Stimulated activated naive CD4-positive, alpha-beta T cell (primary cell): ENCODE measurements at regions not wholly inside any gene's neighbourhood (a gene's known extent, or its start where the extent isn't known, plus 50 kb on each side); places are given as distances from the start of the nearest gene placed in this dataset.
"Not testable (repeated sequence)": the region's sequence is repeated elsewhere in the genome, so short reads cannot be mapped to it uniquely, and the experiment has no call there.

Source experiments
- DNase-seq, 6 experiments: peaks; one replicate each; lab custom pipeline; 2025; lab: John Stamatoyannopoulos, UW

DNA sequence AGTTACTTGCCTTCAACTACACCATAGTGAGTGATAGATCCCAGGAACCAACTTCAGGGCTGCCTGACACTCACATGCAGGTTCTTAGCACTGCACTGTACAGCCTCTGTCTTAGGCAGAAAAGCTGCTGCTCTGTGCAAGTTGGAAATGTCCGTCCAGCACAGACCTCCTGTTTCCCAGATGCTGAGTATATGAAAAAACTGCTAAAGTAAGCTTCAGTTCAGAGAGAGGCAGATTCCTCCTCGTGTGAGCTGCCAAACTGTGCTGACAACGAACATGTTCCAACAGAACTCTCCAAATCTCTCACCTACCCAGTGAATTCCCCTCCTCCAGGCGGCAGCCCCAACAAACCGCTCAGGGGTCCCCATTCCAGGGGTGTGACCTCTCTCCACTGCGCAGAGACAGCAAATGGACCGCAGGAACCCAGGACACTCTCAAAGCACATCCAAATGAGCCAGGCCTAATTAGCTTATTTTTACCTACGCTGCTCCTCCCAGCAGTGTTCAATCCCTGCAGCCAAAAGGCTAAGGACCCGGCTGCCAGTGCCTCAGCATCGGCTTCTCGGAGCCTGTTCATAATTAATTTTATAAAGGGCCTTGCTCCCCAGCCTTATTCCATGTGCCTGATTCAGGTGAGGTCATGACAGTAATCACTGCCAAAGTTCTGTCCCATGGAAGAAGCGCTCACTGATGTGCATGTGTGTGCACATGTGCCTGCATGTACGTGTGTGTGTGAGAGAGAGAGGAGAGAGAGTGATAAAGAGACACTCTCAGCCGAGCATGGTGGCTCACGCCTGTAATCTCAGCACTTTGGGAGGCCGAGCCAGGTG, 159.5 kb upstream of the AUTS2 start:
- no peak for DNase-seq

DNA sequence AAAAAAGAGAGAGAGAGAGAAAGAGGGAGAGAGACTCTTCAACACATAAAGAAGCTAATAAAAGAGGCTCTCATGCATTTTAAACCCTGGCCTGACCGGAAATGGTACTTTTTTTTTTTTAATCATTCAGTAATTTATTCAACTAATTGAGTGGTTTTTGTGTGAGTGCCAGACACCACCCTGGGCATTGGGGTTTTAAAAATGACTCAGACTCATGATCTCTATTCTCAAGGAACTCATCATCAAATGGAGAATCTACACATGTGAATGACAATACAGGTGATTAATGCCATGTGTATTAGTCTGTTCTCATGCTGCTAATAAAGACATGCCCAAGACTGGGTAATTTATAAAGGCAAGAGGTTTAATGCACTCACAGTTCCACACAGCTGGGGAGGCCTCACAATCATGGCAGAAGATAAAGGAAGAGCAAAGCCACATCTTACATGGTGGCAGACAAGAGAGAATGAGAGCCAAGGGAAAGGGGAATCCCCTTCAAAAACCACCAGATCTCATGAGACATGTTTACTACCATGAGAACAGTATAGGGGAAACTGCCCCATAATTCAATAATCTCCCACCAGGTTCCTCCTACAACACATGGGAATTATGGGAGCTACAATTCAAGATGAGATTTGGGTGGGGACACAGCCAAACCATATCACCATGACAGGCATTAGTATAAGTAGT, 158.5 kb upstream of the AUTS2 start:
- no peak for DNase-seq

DNA sequence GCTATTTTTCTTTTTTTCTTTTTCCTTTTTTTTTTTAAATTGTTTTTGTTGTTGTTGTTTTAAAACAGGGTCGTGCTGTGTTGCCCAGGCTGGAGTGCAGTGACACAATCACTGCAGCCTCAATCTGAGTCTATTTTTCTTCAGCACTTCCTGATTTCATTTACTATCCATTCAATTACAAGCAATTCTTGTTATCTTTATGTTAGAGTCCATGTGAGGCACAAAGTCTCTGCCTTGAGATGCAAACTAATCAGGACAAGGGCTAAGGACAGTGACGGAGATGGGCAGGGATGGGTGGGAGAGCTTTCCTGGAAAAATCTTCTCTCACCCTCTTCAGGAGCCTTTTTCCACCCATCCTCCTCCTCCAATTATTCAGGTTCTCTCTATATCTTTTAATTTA, 157.3 kb upstream of the AUTS2 start:
- no peak for DNase-seq

DNA sequence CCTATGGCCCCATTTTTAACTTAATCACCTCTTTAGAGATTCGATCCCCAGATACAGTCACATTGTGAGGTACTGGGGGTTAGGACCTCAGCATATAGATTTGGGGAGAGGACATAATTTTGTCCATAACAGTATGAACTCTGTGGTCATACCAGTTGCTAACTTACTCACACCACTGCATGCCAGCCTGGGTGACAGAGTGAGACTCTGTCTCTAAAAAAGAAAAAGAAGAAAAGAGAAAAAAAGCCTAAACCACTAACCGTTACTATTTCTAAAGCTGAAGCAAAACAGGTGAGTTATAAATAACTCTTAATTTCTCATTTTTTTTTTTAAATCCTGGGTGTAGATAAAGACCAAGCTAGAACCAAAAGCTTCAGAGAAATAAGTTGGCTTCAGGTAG, 155.1 kb upstream of the AUTS2 start:
- DNase-seq = no peak

DNA sequence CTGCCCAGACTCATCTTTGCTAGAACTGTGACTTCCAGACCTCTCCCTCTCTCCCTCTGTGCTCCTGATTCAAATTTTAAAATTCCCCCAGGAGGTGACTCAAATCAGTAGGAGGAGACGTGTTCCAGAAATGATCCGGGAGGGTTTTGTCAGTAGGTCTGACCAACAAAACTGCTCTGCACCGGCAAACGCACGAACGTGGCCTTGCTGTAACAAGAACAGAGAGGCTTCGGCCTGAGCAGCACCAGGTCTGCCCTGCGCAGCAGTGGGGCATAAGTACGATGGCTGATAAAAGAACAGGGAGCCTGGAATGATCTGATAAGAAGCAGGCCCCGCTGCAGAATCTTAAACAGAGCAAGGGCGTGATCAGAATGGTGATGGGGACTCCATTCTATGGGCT, 152.7 kb upstream of the AUTS2 start:
- DNase-seq = no peak

- DNase-seq = not testable (repeated sequence)
Measured at GRCh38 chr7:69446213-69446612, 152.1 kb upstream of the AUTS2 start.

- no peak for DNase-seq
Measured at GRCh38 chr7:69448071-69448470, 150.2 kb upstream of the AUTS2 start.

DNA sequence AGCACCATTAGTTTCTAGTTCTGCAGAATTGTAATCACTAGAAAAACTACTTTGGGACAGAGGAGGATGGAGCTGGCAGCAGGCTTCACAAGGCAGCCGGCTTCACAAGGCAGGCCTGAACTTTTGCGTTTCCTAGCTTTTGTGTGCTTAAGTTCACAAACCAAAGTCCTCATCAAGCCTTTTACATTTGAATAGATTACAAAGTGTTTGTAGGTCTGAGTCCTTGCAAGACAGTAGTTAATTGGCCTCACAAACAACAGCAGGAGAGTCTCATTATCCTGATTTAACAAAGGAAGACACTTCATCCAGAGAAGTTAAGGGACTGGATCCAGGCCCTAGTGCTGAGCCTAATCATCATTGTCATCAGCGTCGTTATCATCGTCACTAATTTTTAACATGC, 147.8 kb upstream of the AUTS2 start:
- DNase-seq = no peak

GRCh38 chr7:69451715-69452114, 146.6 kb upstream of the AUTS2 start:
- no peak for DNase-seq

DNA sequence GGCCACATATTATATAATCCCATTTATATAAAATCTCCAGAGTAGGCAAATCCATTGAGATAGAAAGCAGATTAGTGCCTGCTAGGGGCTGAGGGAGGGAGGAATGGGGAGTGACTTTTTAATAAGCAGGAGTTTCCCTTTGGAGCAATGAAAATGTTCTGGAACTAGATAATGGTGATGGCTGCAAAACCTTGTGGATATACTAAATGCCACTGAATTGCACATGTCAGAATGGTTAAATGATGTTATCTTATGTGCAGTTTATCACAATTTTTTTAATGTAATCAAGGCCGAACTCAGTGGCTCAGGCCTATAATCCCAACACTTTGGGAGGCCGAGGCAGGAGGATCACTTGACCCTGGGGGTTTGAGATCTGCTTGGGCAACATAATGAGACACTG, 145.5 kb upstream of the AUTS2 start:
- no peak for DNase-seq

DNA sequence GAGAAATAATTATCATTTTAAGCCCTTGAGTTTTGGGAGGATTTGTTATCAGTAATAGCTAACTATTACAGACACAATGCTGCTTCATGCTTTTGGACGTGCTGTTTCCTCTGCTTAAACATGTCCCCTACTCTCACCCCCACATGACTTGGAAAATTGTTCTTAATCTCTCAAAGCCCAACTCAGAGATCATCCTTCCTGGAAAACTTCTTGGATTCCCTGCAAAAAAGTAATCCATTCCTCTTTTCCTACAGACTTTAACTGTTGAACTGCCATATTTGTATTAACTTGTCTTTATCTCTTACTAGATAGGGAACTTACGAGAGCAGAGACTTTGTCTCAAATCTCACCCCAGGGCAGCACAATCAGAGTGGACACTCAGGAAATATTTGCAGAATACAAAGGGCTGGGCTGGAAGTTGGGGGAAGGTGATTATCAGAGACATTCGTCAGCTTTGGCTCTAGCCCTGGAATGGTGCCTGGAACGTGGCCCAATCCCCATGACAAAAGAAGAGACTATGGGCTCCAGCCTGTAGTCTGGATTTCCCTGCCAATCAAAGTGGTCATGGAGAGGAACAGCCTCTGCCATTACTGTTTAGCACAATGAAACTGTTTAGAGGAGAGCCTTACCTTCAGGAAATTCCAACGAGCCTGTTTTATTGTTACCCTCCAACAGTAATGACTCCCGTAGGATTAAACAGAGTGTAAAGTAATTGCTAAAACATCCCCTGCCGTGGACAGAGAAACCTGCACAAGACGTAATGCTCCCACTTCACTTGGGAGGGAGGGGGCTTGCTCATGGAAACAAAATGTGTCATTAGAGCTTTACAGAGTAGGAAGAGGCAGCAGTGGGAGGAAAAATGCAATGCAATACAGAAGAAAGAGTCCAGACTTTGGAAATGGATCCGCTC, 140.4 kb upstream of the AUTS2 start:
- DNase-seq = no peak

DNA sequence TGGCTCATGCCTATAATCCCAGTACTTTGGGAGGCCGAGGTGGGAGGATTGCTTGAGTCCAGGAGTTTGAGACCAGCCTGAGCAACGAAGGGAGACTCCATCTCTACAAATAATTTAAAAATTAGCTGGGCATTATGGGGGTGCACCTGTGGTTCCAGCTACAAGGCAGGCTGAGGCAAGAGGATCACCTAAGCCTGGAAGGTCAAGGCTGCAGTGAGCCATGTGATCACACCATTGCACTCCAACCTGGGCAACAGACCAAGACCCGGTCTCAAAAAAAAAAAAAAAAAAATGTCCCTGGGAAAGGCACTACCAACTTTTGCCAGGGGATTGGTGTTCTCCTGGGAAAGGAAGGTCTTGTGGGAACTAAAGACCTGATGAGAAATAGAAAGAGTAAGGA, 134.2 kb upstream of the AUTS2 start:
- DNase-seq = no peak

- no peak for DNase-seq
Measured at GRCh38 chr7:69465262-69465661, 133.0 kb upstream of the AUTS2 start.

DNA sequence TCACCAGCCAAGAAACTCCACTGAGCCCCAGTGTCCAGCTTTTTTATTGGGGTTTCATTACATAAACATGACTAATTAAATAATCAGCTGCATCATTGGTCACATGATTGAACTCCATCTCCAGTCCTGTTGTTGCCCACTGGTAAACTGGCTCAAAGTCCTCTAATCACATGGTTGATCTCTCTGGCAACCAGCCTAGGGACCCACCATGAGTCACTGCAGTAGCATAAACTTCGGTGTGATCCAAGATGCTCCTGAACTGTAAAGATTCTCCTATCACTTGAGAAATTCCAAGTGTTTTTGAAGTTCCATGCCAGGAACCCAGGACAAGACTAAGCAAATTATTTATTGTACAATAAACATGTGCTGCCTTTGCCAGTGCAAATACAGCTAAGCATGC, 130.4 kb upstream of the AUTS2 start:
- DNase-seq = no peak

DNA sequence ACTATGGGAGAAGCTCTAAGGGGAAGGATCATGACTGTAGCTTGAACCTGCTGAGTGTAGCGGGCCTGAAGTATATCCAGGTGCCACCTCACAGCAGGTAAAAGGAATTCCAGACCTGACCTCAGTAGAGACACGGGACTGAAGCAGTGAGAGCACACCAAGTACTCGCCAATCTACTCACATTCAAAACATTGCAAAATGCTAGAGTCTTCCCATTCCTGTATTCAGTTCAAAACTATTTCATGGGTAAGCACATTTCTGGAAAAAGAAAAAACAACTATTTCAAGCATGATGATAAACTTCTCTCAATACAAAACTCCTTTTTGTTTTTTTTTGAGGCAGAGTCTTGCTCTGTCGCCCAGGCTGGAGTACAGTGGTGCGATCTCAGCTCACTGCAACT, 121.9 kb upstream of the AUTS2 start:
- no peak for DNase-seq

DNA sequence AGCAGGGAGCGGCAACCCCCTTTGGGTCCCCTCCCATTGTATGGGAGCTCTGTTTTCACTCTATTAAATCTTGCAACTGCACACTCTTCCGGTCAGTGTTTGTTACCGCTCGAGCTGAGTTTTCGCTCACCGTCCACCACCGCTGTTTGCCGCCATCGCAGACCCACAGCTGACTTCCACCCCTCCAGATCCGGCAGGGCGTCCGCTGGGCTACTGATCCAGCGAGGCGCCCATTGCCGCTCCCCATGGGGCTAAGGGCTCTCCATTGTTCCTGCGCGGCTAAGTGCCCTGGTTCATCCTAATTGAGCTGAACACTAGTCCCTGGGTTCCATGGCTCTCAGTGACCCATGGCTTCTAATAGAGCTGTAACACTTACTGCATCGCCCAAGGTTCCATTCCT, 115.6 kb upstream of the AUTS2 start:
- DNase-seq = no peak

GRCh38 chr7:69489533-69489932, 108.7 kb upstream of the AUTS2 start:
- no peak for DNase-seq

DNA sequence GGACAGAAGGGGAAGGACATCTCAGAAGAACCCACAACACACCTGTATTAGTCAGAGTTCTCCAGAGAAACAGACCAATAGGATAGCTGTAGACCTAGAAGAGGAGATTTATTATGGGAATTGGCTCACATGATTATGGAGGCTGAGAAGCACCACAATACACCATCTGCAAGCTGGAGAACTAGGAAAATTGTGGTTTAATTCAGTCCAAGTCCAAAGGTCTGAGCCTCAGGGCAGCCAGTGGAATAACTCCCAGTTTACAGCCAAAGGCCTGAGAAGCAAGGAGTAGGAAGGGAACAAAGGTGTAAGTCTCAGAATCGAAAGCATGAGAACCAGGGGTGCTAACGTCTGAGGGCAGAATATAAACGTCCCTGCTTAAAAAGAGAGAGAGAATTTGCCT, 99.6 kb upstream of the AUTS2 start:
- no peak for DNase-seq

- DNase-seq = no peak
Measured at GRCh38 chr7:69502358-69502757, 95.9 kb upstream of the AUTS2 start.

DNA sequence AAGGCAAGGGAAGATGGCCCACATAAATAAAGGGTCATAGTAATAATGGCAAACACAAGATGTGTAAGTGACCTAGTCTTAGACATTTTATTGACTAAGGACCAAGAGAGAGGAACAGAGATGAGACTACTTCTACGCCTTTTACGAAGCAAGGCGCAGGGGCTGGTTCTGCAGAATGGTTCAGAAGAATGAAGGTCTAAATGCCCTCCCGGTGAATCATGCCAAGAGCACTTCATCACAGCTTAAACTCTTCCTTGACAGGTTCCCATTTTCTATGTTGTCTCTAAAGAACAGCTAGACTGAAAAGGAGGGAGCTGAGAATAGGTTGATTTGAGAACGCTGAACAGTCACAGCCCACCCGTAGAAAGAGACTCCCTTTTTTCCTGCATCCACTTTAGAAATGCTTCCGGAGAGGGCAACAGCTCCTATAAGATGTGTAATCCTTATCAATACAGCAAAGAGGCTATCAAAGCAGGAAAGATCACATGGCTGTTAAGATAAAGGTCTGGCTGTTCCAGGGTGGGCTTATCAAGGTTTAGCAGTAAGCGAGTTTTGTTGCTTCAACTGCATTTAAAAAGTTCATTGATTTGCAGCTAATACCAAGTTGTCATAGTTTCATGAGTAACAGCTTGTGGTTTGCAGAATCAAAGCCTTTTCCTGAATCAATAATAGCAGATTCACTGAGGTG, 93.4 kb upstream of the AUTS2 start:
- DNase-seq = no peak

DNA sequence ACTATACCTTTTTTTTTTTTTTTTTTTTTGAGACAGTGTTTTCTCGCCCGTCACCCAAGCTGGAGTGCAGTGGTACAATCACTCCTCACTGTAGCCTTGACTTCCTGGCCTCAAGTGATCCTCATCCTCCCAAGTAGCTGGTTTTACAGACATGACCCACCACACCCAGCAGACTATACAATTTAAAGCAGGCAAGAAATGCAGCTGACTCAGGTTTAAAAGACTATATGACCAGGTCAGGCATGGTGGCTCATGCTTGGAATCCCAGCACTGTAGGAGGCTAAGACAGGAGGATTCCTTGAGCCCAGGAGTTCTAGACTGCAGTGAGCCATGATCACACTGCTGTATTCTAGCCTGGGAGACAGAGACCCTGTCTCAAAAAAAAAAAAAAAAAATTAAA, 89.5 kb upstream of the AUTS2 start:
- DNase-seq = no peak

- DNase-seq = no peak
Measured at GRCh38 chr7:69510114-69510513, 88.2 kb upstream of the AUTS2 start.
